Epithelial cell of esophagus (primary cell): ENCODE measurements at regions not wholly inside any gene's neighbourhood (a gene's known extent, or its start where the extent isn't known, plus 50 kb on each side); places are given as distances from the start of the nearest gene placed in this dataset.

Source experiments
- DNase-seq: peaks from one replicate; pipeline ENCODE4 v3.0.0; 2010; ENCODE audit warnings: low read depth
- H3K4me3 ChIP-seq: 2 replicates; pipeline ENCODE4 v1.5.1; 2011; ENCODE audit warnings: mild to moderate bottlenecking, low read length, control low read depth
- TF ChIP-seq, protein P1 (sequence below): IDR thresholded peaks from 2 replicates; pipeline ENCODE4 v1.5.1; 2011; ENCODE audit warnings: low read depth, mild to moderate bottlenecking, low read length, control low read depth, inconsistent platforms; ENCODE audit not compliant: insufficient read depth; ENCODE audit errors: missing control alignments

DNA sequence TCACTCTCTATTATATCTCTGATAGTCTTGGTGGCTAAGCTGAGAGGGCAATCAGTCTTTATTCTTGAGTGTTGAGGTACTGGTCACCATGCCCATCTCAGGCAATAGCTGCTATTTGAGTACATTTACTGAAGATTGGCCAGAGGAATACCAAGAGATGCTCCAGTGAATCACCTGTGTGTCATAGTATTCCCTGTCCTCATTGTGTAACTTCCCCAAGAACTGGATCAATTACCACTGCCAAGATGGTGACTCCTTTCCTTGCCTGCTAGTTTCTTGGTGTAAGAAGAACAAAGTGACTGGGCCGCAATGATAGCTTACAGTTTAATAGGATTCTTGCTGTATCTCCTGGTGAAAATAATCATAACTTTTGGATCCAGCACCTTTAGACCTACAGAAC is 418.7 kb upstream of the KIF2A start:
- peak; percentile 79 for DNase-seq
- H3K4me3 ChIP-seq = no peak overlapping the region
- TF ChIP-seq, protein P1, sequence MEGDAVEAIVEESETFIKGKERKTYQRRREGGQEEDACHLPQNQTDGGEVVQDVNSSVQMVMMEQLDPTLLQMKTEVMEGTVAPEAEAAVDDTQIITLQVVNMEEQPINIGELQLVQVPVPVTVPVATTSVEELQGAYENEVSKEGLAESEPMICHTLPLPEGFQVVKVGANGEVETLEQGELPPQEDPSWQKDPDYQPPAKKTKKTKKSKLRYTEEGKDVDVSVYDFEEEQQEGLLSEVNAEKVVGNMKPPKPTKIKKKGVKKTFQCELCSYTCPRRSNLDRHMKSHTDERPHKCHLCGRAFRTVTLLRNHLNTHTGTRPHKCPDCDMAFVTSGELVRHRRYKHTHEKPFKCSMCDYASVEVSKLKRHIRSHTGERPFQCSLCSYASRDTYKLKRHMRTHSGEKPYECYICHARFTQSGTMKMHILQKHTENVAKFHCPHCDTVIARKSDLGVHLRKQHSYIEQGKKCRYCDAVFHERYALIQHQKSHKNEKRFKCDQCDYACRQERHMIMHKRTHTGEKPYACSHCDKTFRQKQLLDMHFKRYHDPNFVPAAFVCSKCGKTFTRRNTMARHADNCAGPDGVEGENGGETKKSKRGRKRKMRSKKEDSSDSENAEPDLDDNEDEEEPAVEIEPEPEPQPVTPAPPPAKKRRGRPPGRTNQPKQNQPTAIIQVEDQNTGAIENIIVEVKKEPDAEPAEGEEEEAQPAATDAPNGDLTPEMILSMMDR = no peak

DNA sequence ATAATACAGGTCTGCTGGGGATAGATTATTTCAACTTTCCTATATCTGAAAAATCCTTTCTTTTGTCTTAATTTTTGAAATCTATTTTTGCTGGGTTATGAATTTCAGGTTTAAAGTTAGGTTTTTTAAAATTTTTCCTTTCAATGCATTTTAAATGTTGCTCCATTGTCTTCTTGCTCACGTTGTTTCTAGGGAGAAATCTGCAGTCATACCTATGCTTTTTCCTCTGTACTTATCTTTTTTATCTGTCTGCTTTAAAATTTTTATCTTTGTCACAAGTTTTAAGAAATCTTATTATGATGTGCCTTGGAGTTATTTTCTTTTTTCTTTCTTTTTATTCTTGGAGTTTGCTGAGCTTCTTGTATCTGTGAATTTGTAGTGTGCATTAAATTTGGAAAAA is 412.0 kb upstream of the KIF2A start:
- H3K4me3 ChIP-seq = no peak overlapping the region
- TF ChIP-seq, protein P1 = no peak
- DNase-seq = no peak

- no peak overlapping the region for H3K4me3 ChIP-seq
- TF ChIP-seq, protein P1 = no peak
- no peak for DNase-seq
Measured at GRCh38 chr5:61896811-61897210, 409.2 kb upstream of the KIF2A start.

GRCh38 chr5:61897251-61897650 is 408.8 kb upstream of the KIF2A start:
- DNase-seq = no peak
- TF ChIP-seq, protein P1 = no peak
- H3K4me3 ChIP-seq = no peak overlapping the region

- H3K4me3 ChIP-seq = no peak overlapping the region
- DNase-seq = no peak
- TF ChIP-seq, protein P1 = no peak
Measured at GRCh38 chr5:61901997-61902396, 404.0 kb upstream of the KIF2A start.

- no peak overlapping the region for H3K4me3 ChIP-seq
- TF ChIP-seq, protein P1 = no peak
- DNase-seq = no peak
Measured at GRCh38 chr5:61904730-61905129, 401.3 kb upstream of the KIF2A start.

DNA sequence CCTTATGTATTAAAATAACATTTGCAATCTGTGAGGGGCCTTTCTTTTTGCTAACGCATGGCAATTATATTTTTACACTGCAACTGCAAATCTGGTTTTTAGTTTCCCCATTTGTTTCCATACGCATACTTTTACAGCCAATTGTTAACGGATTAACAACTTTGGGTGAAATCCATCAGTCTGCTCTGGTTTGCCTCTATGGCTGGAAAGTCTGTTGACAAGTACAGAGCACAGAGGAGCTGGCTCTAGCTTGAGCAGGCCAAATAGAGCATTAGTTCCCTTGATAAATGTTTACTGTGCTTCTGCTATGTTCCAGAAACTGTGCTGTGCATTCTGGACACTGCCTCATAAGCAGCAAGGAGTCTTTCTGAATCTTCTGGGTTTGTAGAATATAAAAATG is 400.4 kb upstream of the KIF2A start:
- TF ChIP-seq, protein P1 = no peak
- H3K4me3 ChIP-seq = no peak overlapping the region
- no peak for DNase-seq
